PFSK-1 (cell line): ENCODE measurements at regions not wholly inside any gene's neighbourhood (a gene's known extent, or its start where the extent isn't known, plus 50 kb on each side); places are given as distances from the start of the nearest gene placed in this dataset.

Source experiments
- FOXP2 ChIP-seq: optimal IDR thresholded peaks from 2 replicates; pipeline ENCODE3; 2011; ENCODE audit warnings: borderline replicate concordance, control low read depth, inconsistent platforms; ENCODE audit not compliant: insufficient read depth; ENCODE audit errors: extremely low read length, extremely low read depth
- POLR2AphosphoS5 ChIP-seq: IDR thresholded peaks from 2 replicates; pipeline ENCODE4 v1.6.1; 2012; ENCODE audit warnings: low read depth, mild to moderate bottlenecking, control low read depth, low read length, moderate library complexity
- SIN3A ChIP-seq: IDR thresholded peaks from 2 replicates; pipeline ENCODE4 v1.6.1; 2012; ENCODE audit warnings: mild to moderate bottlenecking, low read length, moderate library complexity, borderline replicate concordance; ENCODE audit not compliant: insufficient read depth
- TAF1 ChIP-seq: IDR thresholded peaks from 2 replicates; pipeline ENCODE4 v1.6.1; 2012; ENCODE audit warnings: low read length, control low read depth, borderline replicate concordance; ENCODE audit not compliant: insufficient read depth
- TF ChIP-seq, protein P1 (sequence below), 2 experiments: IDR thresholded peaks; 2 replicates each; pipeline versions ENCODE4 v1.6.1 to v1.8.0; 2011 to 2012; ENCODE audit warnings: low read depth in 2 of 2, low read length in 2 of 2, control low read depth in 1 of 2, inconsistent platforms in 1 of 2, mild to moderate bottlenecking in 1 of 2, moderate library complexity in 1 of 2; ENCODE audit not compliant: insufficient read depth in 1 of 2

DNA sequence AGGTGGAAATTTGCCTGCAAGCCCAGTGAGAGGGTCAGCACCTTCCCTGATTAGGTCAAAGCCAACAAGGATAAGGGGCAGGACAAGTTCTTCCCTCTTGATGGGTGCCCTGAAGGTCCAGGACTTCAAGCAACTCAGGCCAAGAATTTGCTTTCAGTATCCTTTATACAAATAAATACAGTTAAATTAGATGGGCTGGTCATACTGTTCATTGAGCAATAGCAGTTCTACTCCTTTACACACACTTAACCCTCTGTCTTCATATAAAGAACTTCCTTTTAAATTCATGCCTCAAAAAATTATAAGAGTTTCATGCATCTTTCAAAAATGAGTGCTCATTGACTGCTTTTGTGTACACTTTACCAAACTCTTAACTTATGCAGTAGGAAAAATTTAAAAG, 392.0 kb downstream of the SPRY1 start:
- TF ChIP-seq TAF1 (no peak), FOXP2 (no peak), SIN3A (no peak), POLR2AphosphoS5 (no peak)
- TF ChIP-seq, protein P1, sequence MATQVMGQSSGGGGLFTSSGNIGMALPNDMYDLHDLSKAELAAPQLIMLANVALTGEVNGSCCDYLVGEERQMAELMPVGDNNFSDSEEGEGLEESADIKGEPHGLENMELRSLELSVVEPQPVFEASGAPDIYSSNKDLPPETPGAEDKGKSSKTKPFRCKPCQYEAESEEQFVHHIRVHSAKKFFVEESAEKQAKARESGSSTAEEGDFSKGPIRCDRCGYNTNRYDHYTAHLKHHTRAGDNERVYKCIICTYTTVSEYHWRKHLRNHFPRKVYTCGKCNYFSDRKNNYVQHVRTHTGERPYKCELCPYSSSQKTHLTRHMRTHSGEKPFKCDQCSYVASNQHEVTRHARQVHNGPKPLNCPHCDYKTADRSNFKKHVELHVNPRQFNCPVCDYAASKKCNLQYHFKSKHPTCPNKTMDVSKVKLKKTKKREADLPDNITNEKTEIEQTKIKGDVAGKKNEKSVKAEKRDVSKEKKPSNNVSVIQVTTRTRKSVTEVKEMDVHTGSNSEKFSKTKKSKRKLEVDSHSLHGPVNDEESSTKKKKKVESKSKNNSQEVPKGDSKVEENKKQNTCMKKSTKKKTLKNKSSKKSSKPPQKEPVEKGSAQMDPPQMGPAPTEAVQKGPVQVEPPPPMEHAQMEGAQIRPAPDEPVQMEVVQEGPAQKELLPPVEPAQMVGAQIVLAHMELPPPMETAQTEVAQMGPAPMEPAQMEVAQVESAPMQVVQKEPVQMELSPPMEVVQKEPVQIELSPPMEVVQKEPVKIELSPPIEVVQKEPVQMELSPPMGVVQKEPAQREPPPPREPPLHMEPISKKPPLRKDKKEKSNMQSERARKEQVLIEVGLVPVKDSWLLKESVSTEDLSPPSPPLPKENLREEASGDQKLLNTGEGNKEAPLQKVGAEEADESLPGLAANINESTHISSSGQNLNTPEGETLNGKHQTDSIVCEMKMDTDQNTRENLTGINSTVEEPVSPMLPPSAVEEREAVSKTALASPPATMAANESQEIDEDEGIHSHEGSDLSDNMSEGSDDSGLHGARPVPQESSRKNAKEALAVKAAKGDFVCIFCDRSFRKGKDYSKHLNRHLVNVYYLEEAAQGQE (IDR thresholded peaks at IDR 0.05; ENCODE audit: insufficient read depth in 1 of 2, low read depth in 2 of 2, low read length in 2 of 2), result no peak

DNA sequence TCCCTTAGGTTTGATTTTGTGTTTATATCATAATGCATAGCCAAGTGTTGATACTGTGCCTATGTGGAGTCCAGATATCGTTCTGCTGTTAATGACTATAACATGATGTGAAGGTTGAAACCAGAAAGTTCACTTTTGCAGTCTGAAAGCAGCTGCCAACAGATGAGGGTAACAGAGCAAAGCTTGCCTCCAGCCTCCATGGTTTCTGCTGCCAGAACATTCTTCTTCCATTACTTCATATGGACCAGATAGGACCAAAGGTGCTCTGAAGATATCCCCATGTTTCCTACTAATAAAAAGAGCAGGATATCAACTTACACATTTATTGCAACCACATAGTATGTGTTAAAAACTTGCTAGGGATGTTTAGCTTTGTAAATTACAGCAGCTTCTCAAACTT, 394.1 kb downstream of the SPRY1 start:
- no peak for TF ChIP-seq POLR2AphosphoS5
- TF ChIP-seq, protein P1 (IDR thresholded peaks at IDR 0.05; ENCODE audit: insufficient read depth in 1 of 2, low read depth in 2 of 2, low read length in 2 of 2), result no peak
- TF ChIP-seq SIN3A, result no peak
- TF ChIP-seq TAF1, result no peak
- TF ChIP-seq FOXP2, result no peak

DNA sequence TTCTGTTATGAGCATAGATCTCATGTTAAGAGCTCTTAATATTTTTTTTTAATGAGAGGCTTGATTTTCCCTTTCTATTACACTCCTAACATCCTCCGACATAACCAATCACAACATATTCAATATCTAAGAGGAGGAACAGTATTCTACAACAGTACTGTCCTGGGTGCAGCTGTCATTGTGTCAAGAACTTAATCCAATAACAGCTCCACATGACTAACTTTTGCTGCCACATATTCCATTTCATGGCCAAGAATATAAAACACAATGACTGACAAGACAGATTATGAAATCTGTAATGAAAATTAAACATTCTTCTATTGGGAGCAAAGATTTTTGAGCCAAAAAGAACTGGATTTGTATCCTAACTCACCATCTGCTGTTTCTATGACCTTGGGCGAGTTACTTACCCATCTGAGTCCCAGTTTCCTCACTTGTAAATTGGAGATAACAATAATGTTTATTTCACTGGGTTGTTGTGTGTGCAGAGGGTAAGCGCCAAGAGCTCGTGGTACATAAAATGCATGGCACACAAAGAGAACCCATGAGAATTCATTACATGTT, 405.6 kb downstream of the SPRY1 start:
- TF ChIP-seq POLR2AphosphoS5 (no peak), TAF1 (no peak), FOXP2 (no peak), SIN3A (no peak)
- TF ChIP-seq, protein P1 (IDR thresholded peaks at IDR 0.05; ENCODE audit: insufficient read depth in 1 of 2, low read depth in 2 of 2, low read length in 2 of 2), result no peak

DNA sequence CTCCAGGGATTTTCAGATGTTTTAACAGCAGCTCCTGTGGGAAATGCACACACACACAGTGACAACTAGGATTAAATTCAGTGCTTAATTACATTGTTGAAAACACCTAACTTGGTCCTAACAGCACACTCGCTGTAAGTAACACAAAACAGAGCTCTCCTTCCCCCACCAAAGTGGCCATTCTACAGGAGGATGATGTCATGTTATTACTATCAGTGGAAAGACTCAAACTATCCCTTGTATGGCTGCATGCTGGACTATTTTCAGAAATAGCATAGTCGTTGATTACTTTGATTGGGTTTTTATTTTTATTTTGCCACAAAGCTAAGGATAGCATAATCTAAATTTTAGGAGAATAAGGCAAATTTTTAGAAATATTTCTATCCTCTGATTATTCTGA, 406.3 kb downstream of the SPRY1 start:
- TF ChIP-seq SIN3A (no peak), TAF1 (no peak), POLR2AphosphoS5 (no peak), FOXP2 (no peak)
- TF ChIP-seq, protein P1 (IDR thresholded peaks at IDR 0.05; ENCODE audit: insufficient read depth in 1 of 2, low read depth in 2 of 2, low read length in 2 of 2), result no peak
